Kidney epithelial cell (primary cell): ENCODE measurements at regions not wholly inside any gene's neighbourhood (a gene's known extent, or its start where the extent isn't known, plus 50 kb on each side); places are given as distances from the start of the nearest gene placed in this dataset.

ENCODE experiments used
- DNase-seq: peaks from one replicate; pipeline ENCODE4 v3.0.0-alpha.2; 2010; ENCODE audit warnings: low read depth
- H3K27me3 ChIP-seq: 2 replicates; pipeline ENCODE4 v1.6.0; 2011; ENCODE audit warnings: low read length; ENCODE audit not compliant: control insufficient read depth, insufficient read depth
- H3K36me3 ChIP-seq: 2 replicates; pipeline ENCODE4 v1.5.1; 2011; ENCODE audit warnings: low read length; ENCODE audit not compliant: control insufficient read depth, insufficient read depth
- H3K4me3 ChIP-seq: 2 replicates; pipeline ENCODE4 v1.5.1; 2011; ENCODE audit warnings: low read depth, mild to moderate bottlenecking, control low read depth, low read length
- TF ChIP-seq, protein P1 (sequence below): IDR thresholded peaks from 2 replicates; pipeline ENCODE4 v1.5.1; 2011; ENCODE audit warnings: mild to moderate bottlenecking, moderate library complexity, low read length, control low read depth, inconsistent platforms; ENCODE audit not compliant: insufficient read depth, poor library complexity, severe bottlenecking

DNA sequence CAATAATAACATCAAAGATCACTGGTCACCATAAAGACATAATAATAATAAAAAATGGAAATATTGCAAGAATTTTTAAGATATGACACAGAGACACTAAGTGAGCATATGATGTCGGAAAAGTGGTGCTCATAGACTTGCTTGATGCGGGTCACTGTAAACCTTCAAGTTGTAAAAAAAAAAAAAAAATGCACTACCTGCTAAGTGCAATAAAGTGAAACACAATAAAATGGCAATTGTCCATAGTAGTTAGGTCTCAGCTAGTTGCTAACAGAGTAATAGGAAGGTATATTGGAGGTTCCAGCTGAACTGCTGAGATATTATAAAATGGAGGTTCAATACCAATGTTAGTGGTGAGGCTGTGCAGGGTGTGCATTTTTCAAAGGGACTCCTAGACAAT, 146.6 kb upstream of the MRPS22 start:
- TF ChIP-seq, protein P1, sequence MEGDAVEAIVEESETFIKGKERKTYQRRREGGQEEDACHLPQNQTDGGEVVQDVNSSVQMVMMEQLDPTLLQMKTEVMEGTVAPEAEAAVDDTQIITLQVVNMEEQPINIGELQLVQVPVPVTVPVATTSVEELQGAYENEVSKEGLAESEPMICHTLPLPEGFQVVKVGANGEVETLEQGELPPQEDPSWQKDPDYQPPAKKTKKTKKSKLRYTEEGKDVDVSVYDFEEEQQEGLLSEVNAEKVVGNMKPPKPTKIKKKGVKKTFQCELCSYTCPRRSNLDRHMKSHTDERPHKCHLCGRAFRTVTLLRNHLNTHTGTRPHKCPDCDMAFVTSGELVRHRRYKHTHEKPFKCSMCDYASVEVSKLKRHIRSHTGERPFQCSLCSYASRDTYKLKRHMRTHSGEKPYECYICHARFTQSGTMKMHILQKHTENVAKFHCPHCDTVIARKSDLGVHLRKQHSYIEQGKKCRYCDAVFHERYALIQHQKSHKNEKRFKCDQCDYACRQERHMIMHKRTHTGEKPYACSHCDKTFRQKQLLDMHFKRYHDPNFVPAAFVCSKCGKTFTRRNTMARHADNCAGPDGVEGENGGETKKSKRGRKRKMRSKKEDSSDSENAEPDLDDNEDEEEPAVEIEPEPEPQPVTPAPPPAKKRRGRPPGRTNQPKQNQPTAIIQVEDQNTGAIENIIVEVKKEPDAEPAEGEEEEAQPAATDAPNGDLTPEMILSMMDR = no peak
- no peak for DNase-seq
- Histone ChIP-seq H3K4me3 (no peak overlapping the region), H3K27me3 (no peaks in the 10 kb centered on the region), H3K36me3 (no peaks in the 10 kb centered on the region)

DNA sequence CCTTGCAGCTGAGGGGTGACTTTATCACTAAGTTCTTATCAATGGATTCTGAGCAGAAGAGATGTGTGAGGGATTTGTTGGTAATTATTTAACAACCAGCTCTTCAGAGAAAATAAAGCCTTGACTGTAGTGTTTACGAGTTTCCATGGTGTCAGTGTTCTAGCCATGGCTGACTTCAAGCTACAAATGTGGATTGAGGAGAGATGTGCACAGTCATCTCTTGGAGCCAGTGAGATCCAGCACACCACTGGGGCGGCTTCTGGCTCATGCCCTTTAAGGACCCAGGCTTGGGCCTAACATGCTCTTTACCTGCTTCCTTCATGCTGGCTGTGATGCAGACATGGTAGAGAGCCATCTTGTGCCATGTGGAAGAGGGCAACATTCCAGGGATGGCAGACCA, 145.6 kb upstream of the MRPS22 start:
- no peak for DNase-seq
- TF ChIP-seq, protein P1 = no peak
- Histone ChIP-seq H3K27me3 (no peaks in the 10 kb centered on the region), H3K4me3 (no peak overlapping the region), H3K36me3 (no peaks in the 10 kb centered on the region)

- H3K4me3 ChIP-seq = no peak overlapping the region
- H3K36me3 ChIP-seq = no peaks in the 10 kb centered on the region
- TF ChIP-seq, protein P1 = no peak
- DNase-seq = no peak
- no peaks in the 10 kb centered on the region for H3K27me3 ChIP-seq
Measured at GRCh38 chr3:139198929-139199328, 144.9 kb upstream of the MRPS22 start.

DNA sequence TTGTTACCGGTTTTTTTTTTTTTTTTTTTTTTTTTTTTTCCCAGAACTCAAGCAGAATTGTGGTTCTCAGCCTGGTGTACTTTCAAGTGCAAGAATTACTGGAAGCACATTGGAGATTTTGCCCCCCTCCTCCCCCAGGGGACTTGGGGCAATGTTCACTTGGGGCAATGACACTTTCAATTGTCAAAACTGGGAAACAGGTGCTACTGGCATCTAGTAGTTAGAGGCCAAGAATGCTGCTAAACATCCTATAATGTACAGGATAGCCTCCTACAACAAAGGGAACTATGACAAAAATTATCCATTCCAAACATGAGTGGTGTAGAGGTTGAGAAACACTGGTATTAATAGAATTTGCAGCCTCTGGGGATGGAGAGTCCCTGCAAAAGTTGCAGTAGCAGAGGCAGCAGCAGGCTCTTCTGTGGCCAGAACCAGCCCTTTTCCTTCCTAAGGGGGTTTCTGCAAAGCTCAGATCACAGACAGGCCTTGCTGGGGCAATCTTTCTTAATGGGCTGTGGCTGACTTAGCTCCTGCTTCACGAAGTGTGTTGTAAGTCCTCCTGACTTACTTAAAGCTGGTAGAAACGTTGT, 144.3 kb upstream of the MRPS22 start:
- TF ChIP-seq, protein P1 = no peak
- Histone ChIP-seq H3K4me3 (no peak overlapping the region), H3K27me3 (no peaks in the 10 kb centered on the region)

GRCh38 chr3:139201446-139202225, 142.2 kb upstream of the MRPS22 start:
- Histone ChIP-seq H3K4me3 (no peak overlapping the region), H3K27me3 (no peaks in the 10 kb centered on the region), H3K36me3 (no peaks in the 10 kb centered on the region)
- no peak for DNase-seq
- TF ChIP-seq, protein P1 = no peak

More for the DNA sequence above, 144.3 kb upstream of the MRPS22 start:
- no peaks in the 10 kb centered on the region for H3K36me3 ChIP-seq
- no peak for DNase-seq
